Neural cell (in vitro differentiated cells): ENCODE measurements at regions not wholly inside any gene's neighbourhood (a gene's known extent, or its start where the extent isn't known, plus 50 kb on each side); places are given as distances from the start of the nearest gene placed in this dataset.

Source experiments
- H2AFZ ChIP-seq: fragments of 200-600, 300-800 bp; sonication (generic), shearing (Covaris generic); 2 replicates; pipeline ENCODE4 v1.6.0; 2014; ENCODE audit warnings: low read depth, mild to moderate bottlenecking, antibody characterized with exemption, low read length, moderate library complexity
- H3F3A ChIP-seq: fragments of 200-600 bp; shearing (Covaris generic); 2 replicates; pipeline ENCODE4 v1.6.1; 2016; ENCODE audit warnings: mild to moderate bottlenecking, moderate library complexity, mixed read lengths, antibody characterized with exemption, low read length; ENCODE audit not compliant: insufficient read depth, poor library complexity, severe bottlenecking
- H3K27ac ChIP-seq: fragments of 200-600, 300-800 bp; sonication (generic), shearing (Covaris generic); 2 replicates; pipeline ENCODE4 v1.5.1; 2014; ENCODE audit warnings: mild to moderate bottlenecking, low read length, moderate library complexity
- H3K27me3 ChIP-seq: fragments of 300-800, 200-600 bp; sonication (generic), shearing (Covaris generic); 2 replicates; pipeline ENCODE4 v1.6.0; 2014; ENCODE audit warnings: mild to moderate bottlenecking, low read depth, low read length, moderate library complexity; ENCODE audit not compliant: insufficient read depth
- H3K36me3 ChIP-seq: fragments of 300-800, 200-600 bp; sonication (generic), shearing (Covaris generic); 2 replicates; pipeline ENCODE4 v1.5.1; 2014; ENCODE audit warnings: mild to moderate bottlenecking, antibody characterized with exemption, low read length, moderate library complexity; ENCODE audit not compliant: insufficient read depth
- H3K4me2 ChIP-seq: fragments of 300-800, 200-600 bp; sonication (generic), shearing (Covaris generic); 2 replicates; pipeline ENCODE4 v1.6.0; 2014; ENCODE audit warnings: mild to moderate bottlenecking, low read length
- H3K4me3 ChIP-seq: fragments of 300-800, 200-600 bp; sonication (generic), shearing (Covaris generic); 2 replicates; pipeline ENCODE4 v1.5.1; 2014; ENCODE audit warnings: mild to moderate bottlenecking, low read length, moderate library complexity
- H3K79me2 ChIP-seq: fragments of 200-600 bp; shearing (Covaris generic); replicated peaks from 2 replicates; pipeline ENCODE4 v1.6.0; 2014; ENCODE audit warnings: mild to moderate bottlenecking, low read length, moderate library complexity; ENCODE audit not compliant: insufficient read depth
- H3K9ac ChIP-seq: fragments of 300-800, 200-600 bp; sonication (generic), shearing (Covaris generic); 2 replicates; pipeline ENCODE4 v1.6.1; 2016; ENCODE audit warnings: mild to moderate bottlenecking, low read length, mixed read lengths
- H3K9me2 ChIP-seq: fragments of 200-600 bp; shearing (Covaris generic); 2 replicates; pipeline ENCODE4 v1.6.1; 2016; ENCODE audit warnings: mild to moderate bottlenecking, low read length, mixed read lengths; ENCODE audit not compliant: insufficient read depth
- H3K9me3 ChIP-seq: fragments of 200-600, 300-800 bp; sonication (generic), shearing (Covaris generic); 2 replicates; pipeline ENCODE4 v1.6.1; 2016; ENCODE audit warnings: mild to moderate bottlenecking, mixed run types, low read length, moderate library complexity, mixed read lengths
- H4K20me1 ChIP-seq: fragments of 200-600 bp; shearing (Covaris generic); 2 replicates; pipeline ENCODE4 v1.6.1; 2016; ENCODE audit warnings: mild to moderate bottlenecking, mixed run types; ENCODE audit not compliant: insufficient read depth
- EP300 ChIP-seq: fragments of 450-650 bp; conservative IDR thresholded peaks from 2 replicates; pipeline ENCODE4 v1.6.1; 2014; ENCODE audit warnings: antibody characterized with exemption, mild to moderate bottlenecking, moderate library complexity; ENCODE audit not compliant: poor library complexity, severe bottlenecking
- EZH2 ChIP-seq: fragments of 200-600, 300-800 bp; shearing (Covaris generic), sonication (generic); IDR thresholded peaks from 2 replicates; pipeline ENCODE4 v1.6.1; 2014; ENCODE audit warnings: antibody characterized with exemption, low read length, borderline replicate concordance, mild to moderate bottlenecking; ENCODE audit not compliant: insufficient read depth, poor library complexity, severe bottlenecking
- MXI1 ChIP-seq: fragments of 450-650 bp; conservative IDR thresholded peaks from 2 replicates; pipeline ENCODE4 v1.6.1; 2014; ENCODE audit warnings: antibody characterized with exemption, mild to moderate bottlenecking; ENCODE audit not compliant: poor library complexity, severe bottlenecking
- POLR2AphosphoS5 ChIP-seq: IDR thresholded peaks from 2 replicates; pipeline ENCODE4 v1.6.1; 2012
- RAD21 ChIP-seq: fragments of 450-650 bp; conservative IDR thresholded peaks from 2 replicates; pipeline ENCODE4 v1.6.1; 2014; ENCODE audit warnings: antibody characterized with exemption, mild to moderate bottlenecking, moderate library complexity
- REST ChIP-seq: IDR thresholded peaks from 2 replicates; pipeline ENCODE4 v1.6.1; 2012; ENCODE audit warnings: borderline replicate concordance
- SMC3 ChIP-seq: fragments of 450-650 bp; conservative IDR thresholded peaks from 2 replicates; pipeline ENCODE4 v1.6.1; 2014; ENCODE audit warnings: antibody characterized with exemption, mild to moderate bottlenecking, moderate library complexity; ENCODE audit not compliant: poor library complexity
- TAF1 ChIP-seq: IDR thresholded peaks from 2 replicates; pipeline ENCODE4 v1.6.1; 2012; ENCODE audit warnings: low read depth
- TF ChIP-seq, protein P1 (sequence below): fragments of 450-650 bp; IDR thresholded peaks from 2 replicates; pipeline ENCODE4 v1.5.1; 2014; ENCODE audit warnings: antibody characterized with exemption, mild to moderate bottlenecking, moderate library complexity; ENCODE audit not compliant: poor library complexity, severe bottlenecking

DNA sequence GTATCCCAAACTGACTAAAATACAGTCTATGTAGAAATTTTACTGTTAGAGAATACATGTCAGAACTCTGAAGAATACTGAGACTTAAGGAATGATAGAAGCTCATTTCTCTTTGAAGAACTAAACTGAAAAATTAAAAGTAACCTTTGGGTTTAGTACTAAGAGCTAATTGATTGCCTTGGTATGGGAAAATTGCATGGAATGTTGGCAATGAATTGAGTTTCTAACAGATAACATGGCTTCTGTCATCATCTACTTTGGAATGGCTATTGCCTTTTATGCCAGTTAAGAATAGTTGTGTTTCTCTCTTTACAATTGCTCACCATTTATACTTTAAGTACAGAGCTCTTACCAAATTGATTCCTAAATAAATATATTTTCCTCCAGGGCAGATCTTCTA, 308.8 kb upstream of the SYT1 start:
- Histone ChIP-seq H3K36me3 (no peaks in the 10 kb centered on the region), H3K27me3 (no peaks in the 10 kb centered on the region), H4K20me1 (no peaks in the 10 kb centered on the region), H3K4me2 (no peak overlapping the region), H3K9ac (no peak overlapping the region), H3F3A (no peaks in the 10 kb centered on the region), H2AFZ (no peak overlapping the region), H3K4me3 (no peak overlapping the region), H3K9me3 (no peaks in the 10 kb centered on the region), H3K9me2 (no peaks in the 10 kb centered on the region), H3K79me2 (no peaks in the 10 kb centered on the region), H3K27ac (no peak overlapping the region)
- TF ChIP-seq POLR2AphosphoS5 (no peak), SMC3 (no peak), RAD21 (no peak), EZH2 (no peak), TAF1 (no peak), EP300 (no peak)
- TF ChIP-seq, protein P1, sequence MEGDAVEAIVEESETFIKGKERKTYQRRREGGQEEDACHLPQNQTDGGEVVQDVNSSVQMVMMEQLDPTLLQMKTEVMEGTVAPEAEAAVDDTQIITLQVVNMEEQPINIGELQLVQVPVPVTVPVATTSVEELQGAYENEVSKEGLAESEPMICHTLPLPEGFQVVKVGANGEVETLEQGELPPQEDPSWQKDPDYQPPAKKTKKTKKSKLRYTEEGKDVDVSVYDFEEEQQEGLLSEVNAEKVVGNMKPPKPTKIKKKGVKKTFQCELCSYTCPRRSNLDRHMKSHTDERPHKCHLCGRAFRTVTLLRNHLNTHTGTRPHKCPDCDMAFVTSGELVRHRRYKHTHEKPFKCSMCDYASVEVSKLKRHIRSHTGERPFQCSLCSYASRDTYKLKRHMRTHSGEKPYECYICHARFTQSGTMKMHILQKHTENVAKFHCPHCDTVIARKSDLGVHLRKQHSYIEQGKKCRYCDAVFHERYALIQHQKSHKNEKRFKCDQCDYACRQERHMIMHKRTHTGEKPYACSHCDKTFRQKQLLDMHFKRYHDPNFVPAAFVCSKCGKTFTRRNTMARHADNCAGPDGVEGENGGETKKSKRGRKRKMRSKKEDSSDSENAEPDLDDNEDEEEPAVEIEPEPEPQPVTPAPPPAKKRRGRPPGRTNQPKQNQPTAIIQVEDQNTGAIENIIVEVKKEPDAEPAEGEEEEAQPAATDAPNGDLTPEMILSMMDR, result no peak

- Histone ChIP-seq H3K27ac (no peak overlapping the region), H3K27me3 (no peaks in the 10 kb centered on the region), H4K20me1 (no peaks in the 10 kb centered on the region)
Observed at GRCh38 chr12:78556651-78557050, 307.9 kb upstream of the SYT1 start.

More at GRCh38 chr12:78556651-78557050, 307.9 kb upstream of the SYT1 start:
- no peak for TF ChIP-seq POLR2AphosphoS5
- no peak for TF ChIP-seq EP300
- no peak for TF ChIP-seq TAF1
- no peak for TF ChIP-seq REST
- no peak for TF ChIP-seq EZH2
- TF ChIP-seq MXI1, result no peak
- TF ChIP-seq RAD21, result no peak
- H3K4me3 ChIP-seq, result no peak overlapping the region
- H2AFZ ChIP-seq, result no peak overlapping the region
- H3F3A ChIP-seq, result no peaks in the 10 kb centered on the region
- no peak overlapping the region for H3K9ac ChIP-seq
- H3K4me2 ChIP-seq, result no peak overlapping the region
- no peaks in the 10 kb centered on the region for H3K9me2 ChIP-seq
- H3K36me3 ChIP-seq, result no peaks in the 10 kb centered on the region
- no peaks in the 10 kb centered on the region for H3K79me2 ChIP-seq
- H3K9me3 ChIP-seq, result no peaks in the 10 kb centered on the region
